SK-N-SH (cell line): ENCODE measurements at regions not wholly inside any gene's neighbourhood (a gene's known extent, or its start where the extent isn't known, plus 50 kb on each side); places are given as distances from the start of the nearest gene placed in this dataset.

Source experiments
- CHD2 ChIP-seq: fragments of 150-350 bp; IDR thresholded peaks from 2 replicates; pipeline ENCODE4 v1.6.1; 2018; ENCODE audit warnings: low read length; ENCODE audit not compliant: partially characterized antibody
- EP300 ChIP-seq, 2 experiments: IDR thresholded peaks; 2 replicates each; pipeline versions ENCODE4 v1.4.0 to v1.6.1; 2012; ENCODE audit warnings: borderline replicate concordance in 1 of 2, low read depth in 1 of 2, low read length in 1 of 2
- FOXJ3 ChIP-seq: sonication (generic); formaldehyde crosslinking; IDR thresholded peaks from 2 replicates; pipeline ENCODE4 v1.5.1; 2020; ENCODE audit warnings: mild to moderate bottlenecking, missing genetic modification reagents
- MXI1 ChIP-seq: IDR thresholded peaks from 2 replicates; pipeline ENCODE4 v1.6.1; 2012; ENCODE audit warnings: mild to moderate bottlenecking, low read depth, low read length, improper control_type of control experiment
- POLR2AphosphoS5 ChIP-seq: IDR thresholded peaks from 2 replicates; pipeline ENCODE4 v1.6.1; 2012; ENCODE audit warnings: low read depth, low read length
- RFX5 ChIP-seq: IDR thresholded peaks from 2 replicates; pipeline ENCODE4 v1.6.1; 2012; ENCODE audit warnings: mild to moderate bottlenecking, improper control_type of control experiment, low read length
- YY1 ChIP-seq: IDR thresholded peaks from 2 replicates; pipeline ENCODE4 v1.4.0; 2012; ENCODE audit warnings: low read depth, mild to moderate bottlenecking
- TF ChIP-seq, protein P1 (sequence below): IDR thresholded peaks from 2 replicates; pipeline ENCODE4; 2012
- TF ChIP-seq, protein P2 (sequence below): fragments of 150-350 bp; IDR thresholded peaks from 2 replicates; pipeline ENCODE4 v1.6.1; 2016; ENCODE audit warnings: mild to moderate bottlenecking, low read depth, low read length
- TF ChIP-seq, protein P3 (sequence below): fragments of 200-600 bp; sonication (generic); IDR thresholded peaks from 2 replicates; pipeline ENCODE4 v1.6.1; 2017; ENCODE audit warnings: antibody characterized with exemption, mild to moderate bottlenecking, moderate library complexity
- TF ChIP-seq, protein P4 (sequence below): IDR thresholded peaks from 2 replicates; pipeline ENCODE4 v1.4.0; 2012; ENCODE audit warnings: low read depth, borderline replicate concordance

DNA sequence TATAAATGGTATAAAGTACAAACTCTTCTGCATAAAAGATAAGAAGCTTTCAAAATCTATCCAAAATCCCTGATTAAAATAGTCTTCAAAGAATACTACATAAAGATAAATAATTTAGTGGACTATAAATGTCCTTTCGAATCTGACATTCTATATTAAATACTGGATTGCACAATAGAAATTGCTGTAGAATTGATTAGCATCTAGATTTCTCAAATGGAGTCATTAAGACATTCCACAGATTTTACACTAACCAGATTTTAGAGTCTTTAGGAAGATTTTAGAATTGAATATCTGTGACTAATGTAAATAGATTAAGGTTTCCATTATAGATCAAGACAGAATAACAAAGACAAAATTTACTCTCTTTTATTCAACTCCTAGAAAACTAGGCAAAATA is 663.9 kb downstream of the STPG2 start:
- TF ChIP-seq RFX5 = no peak
- TF ChIP-seq, protein P1, sequence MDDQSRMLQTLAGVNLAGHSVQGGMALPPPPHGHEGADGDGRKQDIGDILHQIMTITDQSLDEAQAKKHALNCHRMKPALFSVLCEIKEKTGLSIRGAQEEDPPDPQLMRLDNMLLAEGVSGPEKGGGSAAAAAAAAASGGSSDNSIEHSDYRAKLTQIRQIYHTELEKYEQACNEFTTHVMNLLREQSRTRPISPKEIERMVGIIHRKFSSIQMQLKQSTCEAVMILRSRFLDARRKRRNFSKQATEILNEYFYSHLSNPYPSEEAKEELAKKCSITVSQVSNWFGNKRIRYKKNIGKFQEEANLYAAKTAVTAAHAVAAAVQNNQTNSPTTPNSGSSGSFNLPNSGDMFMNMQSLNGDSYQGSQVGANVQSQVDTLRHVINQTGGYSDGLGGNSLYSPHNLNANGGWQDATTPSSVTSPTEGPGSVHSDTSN = no peak
- TF ChIP-seq, protein P2, sequence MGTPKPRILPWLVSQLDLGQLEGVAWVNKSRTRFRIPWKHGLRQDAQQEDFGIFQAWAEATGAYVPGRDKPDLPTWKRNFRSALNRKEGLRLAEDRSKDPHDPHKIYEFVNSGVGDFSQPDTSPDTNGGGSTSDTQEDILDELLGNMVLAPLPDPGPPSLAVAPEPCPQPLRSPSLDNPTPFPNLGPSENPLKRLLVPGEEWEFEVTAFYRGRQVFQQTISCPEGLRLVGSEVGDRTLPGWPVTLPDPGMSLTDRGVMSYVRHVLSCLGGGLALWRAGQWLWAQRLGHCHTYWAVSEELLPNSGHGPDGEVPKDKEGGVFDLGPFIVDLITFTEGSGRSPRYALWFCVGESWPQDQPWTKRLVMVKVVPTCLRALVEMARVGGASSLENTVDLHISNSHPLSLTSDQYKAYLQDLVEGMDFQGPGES = no peak
- TF ChIP-seq CHD2 = no peak
- no peak for TF ChIP-seq MXI1
- TF ChIP-seq, protein P3, sequence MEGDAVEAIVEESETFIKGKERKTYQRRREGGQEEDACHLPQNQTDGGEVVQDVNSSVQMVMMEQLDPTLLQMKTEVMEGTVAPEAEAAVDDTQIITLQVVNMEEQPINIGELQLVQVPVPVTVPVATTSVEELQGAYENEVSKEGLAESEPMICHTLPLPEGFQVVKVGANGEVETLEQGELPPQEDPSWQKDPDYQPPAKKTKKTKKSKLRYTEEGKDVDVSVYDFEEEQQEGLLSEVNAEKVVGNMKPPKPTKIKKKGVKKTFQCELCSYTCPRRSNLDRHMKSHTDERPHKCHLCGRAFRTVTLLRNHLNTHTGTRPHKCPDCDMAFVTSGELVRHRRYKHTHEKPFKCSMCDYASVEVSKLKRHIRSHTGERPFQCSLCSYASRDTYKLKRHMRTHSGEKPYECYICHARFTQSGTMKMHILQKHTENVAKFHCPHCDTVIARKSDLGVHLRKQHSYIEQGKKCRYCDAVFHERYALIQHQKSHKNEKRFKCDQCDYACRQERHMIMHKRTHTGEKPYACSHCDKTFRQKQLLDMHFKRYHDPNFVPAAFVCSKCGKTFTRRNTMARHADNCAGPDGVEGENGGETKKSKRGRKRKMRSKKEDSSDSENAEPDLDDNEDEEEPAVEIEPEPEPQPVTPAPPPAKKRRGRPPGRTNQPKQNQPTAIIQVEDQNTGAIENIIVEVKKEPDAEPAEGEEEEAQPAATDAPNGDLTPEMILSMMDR = no peak
- no peak for TF ChIP-seq YY1
- TF ChIP-seq EP300 (IDR thresholded peaks at IDR 0.05; ENCODE audit: borderline replicate concordance in 1 of 2, low read depth in 1 of 2, low read length in 1 of 2) = no peak
- no peak for TF ChIP-seq POLR2AphosphoS5
- TF ChIP-seq FOXJ3 (CRISPR knock-in tag) = no peak
- TF ChIP-seq, protein P4, sequence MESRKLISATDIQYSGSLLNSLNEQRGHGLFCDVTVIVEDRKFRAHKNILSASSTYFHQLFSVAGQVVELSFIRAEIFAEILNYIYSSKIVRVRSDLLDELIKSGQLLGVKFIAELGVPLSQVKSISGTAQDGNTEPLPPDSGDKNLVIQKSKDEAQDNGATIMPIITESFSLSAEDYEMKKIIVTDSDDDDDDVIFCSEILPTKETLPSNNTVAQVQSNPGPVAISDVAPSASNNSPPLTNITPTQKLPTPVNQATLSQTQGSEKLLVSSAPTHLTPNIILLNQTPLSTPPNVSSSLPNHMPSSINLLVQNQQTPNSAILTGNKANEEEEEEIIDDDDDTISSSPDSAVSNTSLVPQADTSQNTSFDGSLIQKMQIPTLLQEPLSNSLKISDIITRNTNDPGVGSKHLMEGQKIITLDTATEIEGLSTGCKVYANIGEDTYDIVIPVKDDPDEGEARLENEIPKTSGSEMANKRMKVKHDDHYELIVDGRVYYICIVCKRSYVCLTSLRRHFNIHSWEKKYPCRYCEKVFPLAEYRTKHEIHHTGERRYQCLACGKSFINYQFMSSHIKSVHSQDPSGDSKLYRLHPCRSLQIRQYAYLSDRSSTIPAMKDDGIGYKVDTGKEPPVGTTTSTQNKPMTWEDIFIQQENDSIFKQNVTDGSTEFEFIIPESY = no peak
